ENCODE measurements at regions not wholly inside any gene's neighbourhood (a gene's known extent, or its start where the extent isn't known, plus 50 kb on each side); places are given as distances from the start of the nearest gene placed in this dataset.

DNA sequence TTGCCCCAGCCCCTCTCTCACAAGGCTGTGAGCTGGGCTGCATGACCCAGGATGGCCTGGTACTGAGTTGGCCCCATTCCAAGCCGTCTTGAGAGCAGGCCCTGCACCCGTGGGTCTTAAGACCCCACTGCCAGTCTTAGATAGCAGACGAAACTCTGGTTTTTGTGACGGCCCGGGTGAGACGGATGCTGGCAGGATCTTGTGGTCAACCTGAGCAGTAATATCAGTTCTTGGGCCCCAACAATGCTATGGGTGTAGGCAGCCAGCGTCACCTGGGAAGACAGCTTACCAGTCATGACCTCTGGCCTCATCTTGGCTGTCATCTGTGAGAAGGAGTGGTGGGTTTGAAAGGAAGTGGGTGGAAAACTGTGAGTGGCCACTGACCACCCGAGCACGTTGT lies 305.8 kb downstream of the ARRDC4 start (continued):
- TF ChIP-seq TGIF2 (CRISPR knock-in tag; IDR thresholded peaks at IDR 0.05) (no peak), FOXK1 (CRISPR knock-in tag; IDR thresholded peaks at IDR 0.05; ENCODE audit: borderline replicate concordance) (no peak)

DNA sequence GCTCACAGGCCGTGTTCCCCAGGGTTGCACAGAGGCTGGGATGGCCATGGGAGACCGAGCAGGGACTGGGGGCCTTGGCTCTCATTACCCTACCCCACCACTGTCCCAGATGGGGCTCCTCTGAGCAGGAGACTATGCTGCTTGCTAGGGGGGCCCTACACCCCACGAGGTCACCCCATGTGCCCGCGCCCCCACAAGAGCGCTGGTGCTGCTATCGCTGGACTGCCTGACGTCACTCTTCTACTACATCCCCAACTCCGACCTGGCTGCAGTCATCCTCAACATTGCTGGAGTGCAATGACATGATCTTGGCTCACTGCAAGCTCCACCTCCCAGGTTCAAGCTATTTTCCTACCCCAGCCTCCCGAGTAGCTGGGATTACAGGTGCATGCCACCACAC lies 307.7 kb downstream of the ARRDC4 start:
- in situ Hi-C loops (cut with MboI) (no loop called here), intact Hi-C loops (cut with micrococcal nuclease) (no loop called here)
- no TSS peak for BruUV-seq (replicated peaks)
- no peak for TF ChIP-seq CC2D1A (IDR thresholded peaks at IDR 0.05)
- TF ChIP-seq ELF4 (CRISPR knock-in tag; IDR thresholded peaks at IDR 0.05), result no peak
- TF ChIP-seq HNRNPLL (IDR thresholded peaks at IDR 0.05; ENCODE audit: low read depth, low read length, poor library complexity, severe bottlenecking), result no peak
- TF ChIP-seq ZNF174 (CRISPR knock-in tag; IDR thresholded peaks at IDR 0.05), result no peak
- no peak for TF ChIP-seq TSC22D4 (tag; IDR thresholded peaks at IDR 0.05)
- TF ChIP-seq JUNB (CRISPR knock-in tag; conservative IDR thresholded peaks at IDR 0.05), result no peak
- no peak for TF ChIP-seq ELF1 (tag; IDR thresholded peaks at IDR 0.05)
- TF ChIP-seq, protein P1, sequence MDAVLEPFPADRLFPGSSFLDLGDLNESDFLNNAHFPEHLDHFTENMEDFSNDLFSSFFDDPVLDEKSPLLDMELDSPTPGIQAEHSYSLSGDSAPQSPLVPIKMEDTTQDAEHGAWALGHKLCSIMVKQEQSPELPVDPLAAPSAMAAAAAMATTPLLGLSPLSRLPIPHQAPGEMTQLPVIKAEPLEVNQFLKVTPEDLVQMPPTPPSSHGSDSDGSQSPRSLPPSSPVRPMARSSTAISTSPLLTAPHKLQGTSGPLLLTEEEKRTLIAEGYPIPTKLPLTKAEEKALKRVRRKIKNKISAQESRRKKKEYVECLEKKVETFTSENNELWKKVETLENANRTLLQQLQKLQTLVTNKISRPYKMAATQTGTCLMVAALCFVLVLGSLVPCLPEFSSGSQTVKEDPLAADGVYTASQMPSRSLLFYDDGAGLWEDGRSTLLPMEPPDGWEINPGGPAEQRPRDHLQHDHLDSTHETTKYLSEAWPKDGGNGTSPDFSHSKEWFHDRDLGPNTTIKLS (IDR thresholded peaks at IDR 0.05; ENCODE audit: borderline replicate concordance, low read depth), result no peak
- no peak for TF ChIP-seq MEF2D (tag; conservative IDR thresholded peaks at IDR 0.05; ENCODE audit: low read depth)
- no peak for TF ChIP-seq LEF1 (IDR thresholded peaks at IDR 0.05)
- TF ChIP-seq ZNF239 (CRISPR knock-in tag; IDR thresholded peaks at IDR 0.05), result no peak
- ChIA-PET CTCF (ENCODE audit: low intra/inter-chr PET ratio) (no interaction called here), POLR2A (no interaction called here)
- Histone ChIP-seq H3K27ac (ENCODE audit: extremely low read depth, low read depth, low read length) (no peak overlapping the region), H3K27me3 (ENCODE audit: control insufficient read depth in 2 of 2, insufficient read depth in 2 of 2, low read length in 2 of 2) (no peaks in the 10 kb centered on the region), H3K4me2 (ENCODE audit: insufficient read depth, low read length) (no peak overlapping the region), H3K4me3 (no peak overlapping the region), H4K20me1 (replicated peaks; ENCODE audit: control insufficient read depth, insufficient read depth, low read length) (no peaks in the 10 kb centered on the region), H3K79me2 (ENCODE audit: control insufficient read depth, insufficient read depth, low read length) (no peaks in the 10 kb centered on the region), H3K9ac (ENCODE audit: insufficient read depth in 1 of 2, low read depth in 2 of 2, low read length in 2 of 2) (no peak overlapping the region), H3K9me3 (replicated peaks; ENCODE audit: control insufficient read depth, insufficient read depth, low read depth, low read length) (no peaks in the 10 kb centered on the region), H3K36me3 (ENCODE audit: control insufficient read depth, insufficient read depth, low read length) (no peaks in the 10 kb centered on the region), H2AFZ (ENCODE audit: low read depth, low read length) (no peak overlapping the region), H3K4me1 (replicated peaks in 1 of 2; ENCODE audit: control insufficient read depth in 2 of 2, insufficient read depth in 2 of 2, low read length in 2 of 2) (no peaks in the 10 kb centered on the region), H3K9me1 (ENCODE audit: control insufficient read depth, insufficient read depth, low read length) (no peaks in the 10 kb centered on the region)
- no peak for DNase-seq (ENCODE audit: extremely low read depth in 1 of 4, low spot score in 3 of 4)
- ATAC-seq, result no peak
- no peak for FAIRE-seq
- 3% methylated on average over 10 of the region's 10 CpGs for WGBS (ENCODE audit: insufficient coverage, low coverage, missing lambda C conversion rate)
